Myocyte (in vitro differentiated cells): ENCODE measurements at regions not wholly inside any gene's neighbourhood (a gene's known extent, or its start where the extent isn't known, plus 50 kb on each side); places are given as distances from the start of the nearest gene placed in this dataset.
"Not testable (repeated sequence)": the region's sequence is repeated elsewhere in the genome, so short reads cannot be mapped to it uniquely, and the experiment has no call there.

Source experiments
- DNase-seq: peaks from one replicate; pipeline ENCODE4 v3.0.0-alpha.2; 2012; ENCODE audit warnings: low read depth

GRCh38 chr10:124324856-124325632 is 93.7 kb downstream of the OAT start:
- no peak for DNase-seq

DNA sequence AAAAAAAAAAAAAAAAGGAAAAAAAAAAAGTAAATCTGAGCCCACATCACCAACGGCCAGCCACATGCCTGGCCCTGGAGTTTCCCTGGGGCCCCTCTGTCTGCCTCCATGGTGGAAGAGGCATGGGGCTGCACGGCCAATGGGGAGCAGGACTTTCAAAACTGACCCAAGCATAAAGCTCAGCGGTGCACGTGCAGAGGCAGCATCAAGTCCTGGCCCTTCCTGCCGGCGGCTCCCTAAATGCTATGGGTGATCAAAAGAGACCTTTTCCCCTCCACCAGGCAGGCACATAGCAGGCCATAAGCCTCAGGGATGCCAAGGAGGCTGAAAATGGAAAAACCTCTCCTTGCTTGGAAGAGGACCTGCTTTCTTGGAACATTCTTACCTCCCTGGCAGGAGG is 94.3 kb downstream of the OAT start:
- no peak for DNase-seq

- DNase-seq = no peak
Measured at GRCh38 chr10:124323806-124324205, 94.9 kb downstream of the OAT start.

- peak; percentile 20 for DNase-seq
Measured at GRCh38 chr10:124323111-124323725, 95.5 kb downstream of the OAT start.

DNA sequence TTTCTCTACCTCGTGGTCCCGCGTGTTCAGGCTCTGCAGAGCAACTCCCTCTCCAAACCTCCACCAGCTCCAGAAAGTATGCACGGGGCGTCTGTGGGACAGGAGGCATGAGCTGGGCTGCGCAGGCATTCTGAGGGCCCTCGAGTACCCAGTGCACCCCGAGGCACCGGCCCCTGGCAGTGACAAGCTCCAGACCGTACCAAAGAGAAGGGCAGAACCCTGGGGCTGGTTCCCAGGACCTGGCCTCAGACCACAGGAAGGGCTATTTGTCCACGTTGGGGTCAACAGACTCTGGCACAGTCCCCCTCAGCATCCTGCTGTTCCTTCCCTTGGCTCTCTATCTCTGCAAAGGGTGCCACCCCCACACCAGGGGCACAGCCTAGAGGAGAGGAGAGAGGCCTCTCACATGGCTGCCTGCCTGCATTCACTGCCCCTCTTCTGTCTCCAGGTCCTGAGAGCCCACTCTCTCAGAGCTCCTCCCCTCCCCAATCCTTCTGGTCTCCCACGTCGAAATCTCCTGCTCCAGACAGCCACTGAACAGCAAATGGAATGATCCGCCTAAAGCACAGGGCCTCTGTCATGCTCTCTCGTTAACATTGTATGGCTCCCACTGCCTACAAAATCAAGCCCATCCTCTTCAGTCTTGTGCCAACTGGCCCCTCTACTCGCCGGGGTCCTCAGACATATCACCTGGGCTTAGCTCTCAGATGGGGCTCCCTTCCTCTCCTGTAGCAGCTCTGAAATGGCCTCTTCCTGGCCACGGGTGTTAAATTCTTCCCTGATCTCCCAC is 96.3 kb downstream of the OAT start:
- DNase-seq = no peak

DNA sequence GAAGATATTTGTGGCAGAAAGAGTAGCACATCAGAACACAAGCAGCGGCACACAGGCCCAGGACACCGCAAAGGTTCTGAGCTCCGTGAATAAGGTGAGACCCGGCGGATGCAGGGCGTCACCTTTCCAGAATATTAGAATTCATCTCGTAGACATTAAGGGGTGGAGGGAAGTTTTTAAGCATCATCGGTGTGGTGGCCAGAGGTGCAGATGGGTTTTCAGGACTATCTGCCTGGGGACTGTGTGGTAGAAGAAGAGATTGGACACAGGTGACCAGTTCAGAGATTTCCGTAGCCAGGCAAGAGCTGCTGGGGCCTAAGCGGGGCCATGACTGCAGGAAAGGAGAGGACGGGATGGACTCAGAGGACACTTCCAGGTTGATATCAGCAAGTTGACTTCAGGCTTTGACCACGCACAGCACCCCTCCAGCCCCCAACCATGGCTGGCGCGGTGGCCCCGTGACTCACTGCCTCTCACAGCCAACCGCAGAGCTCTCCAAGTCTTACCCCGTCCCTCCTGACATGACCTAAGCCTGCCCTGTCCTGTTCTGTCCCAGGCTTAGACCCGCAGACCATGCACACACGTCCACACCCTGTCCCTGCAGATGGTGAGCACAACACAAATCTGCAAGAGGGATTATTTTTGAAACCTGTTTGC is 97.2 kb downstream of the OAT start:
- no peak for DNase-seq

GRCh38 chr10:124320778-124321432 is 97.8 kb downstream of the OAT start:
- DNase-seq = no peak

GRCh38 chr10:124319926-124320391 is 98.8 kb downstream of the OAT start:
- DNase-seq = peak; percentile 95

GRCh38 chr10:124319520-124319919 is 99.2 kb downstream of the OAT start:
- DNase-seq = not testable (repeated sequence)

DNA sequence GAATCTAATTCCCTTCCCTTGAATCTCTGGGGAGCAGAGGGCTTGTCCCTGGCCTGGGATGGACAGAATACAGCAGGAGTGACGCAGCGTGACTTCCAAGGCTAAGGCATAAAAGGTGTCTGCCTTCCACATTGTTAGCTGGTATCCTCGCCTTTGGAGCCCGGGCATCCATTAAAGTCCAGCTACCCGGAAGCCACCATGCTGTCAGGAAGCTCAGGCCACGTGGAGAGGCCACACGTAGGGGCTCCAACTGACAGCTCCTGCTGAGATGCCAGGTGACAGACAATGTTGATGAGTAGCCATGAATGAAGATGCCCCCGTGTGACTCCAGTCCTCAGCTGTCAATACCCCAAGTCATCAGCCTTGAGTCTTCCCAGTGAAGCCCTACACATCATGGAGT is 99.9 kb downstream of the OAT start:
- DNase-seq = no peak

- no peak for DNase-seq
Measured at GRCh38 chr10:124318076-124318475, 100.6 kb downstream of the OAT start.

DNA sequence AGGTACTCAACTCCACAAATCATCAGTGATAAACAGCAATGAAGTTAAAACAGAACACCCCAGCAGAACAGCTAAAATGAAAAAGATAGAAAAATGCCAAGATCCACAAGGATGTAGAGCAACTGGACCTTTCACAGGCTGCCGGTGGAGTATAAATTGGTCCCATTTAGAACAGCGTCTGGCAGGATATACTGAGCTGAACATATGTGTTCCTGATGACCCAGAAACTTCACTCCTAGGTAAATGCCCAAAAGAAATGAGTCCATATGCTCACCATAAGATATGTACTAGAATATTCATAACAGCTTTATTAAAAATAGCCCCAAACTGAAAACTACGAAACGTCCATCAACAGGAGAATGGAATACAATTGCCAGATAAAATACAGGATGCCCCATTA is 102.4 kb downstream of the OAT start:
- DNase-seq = no peak

DNA sequence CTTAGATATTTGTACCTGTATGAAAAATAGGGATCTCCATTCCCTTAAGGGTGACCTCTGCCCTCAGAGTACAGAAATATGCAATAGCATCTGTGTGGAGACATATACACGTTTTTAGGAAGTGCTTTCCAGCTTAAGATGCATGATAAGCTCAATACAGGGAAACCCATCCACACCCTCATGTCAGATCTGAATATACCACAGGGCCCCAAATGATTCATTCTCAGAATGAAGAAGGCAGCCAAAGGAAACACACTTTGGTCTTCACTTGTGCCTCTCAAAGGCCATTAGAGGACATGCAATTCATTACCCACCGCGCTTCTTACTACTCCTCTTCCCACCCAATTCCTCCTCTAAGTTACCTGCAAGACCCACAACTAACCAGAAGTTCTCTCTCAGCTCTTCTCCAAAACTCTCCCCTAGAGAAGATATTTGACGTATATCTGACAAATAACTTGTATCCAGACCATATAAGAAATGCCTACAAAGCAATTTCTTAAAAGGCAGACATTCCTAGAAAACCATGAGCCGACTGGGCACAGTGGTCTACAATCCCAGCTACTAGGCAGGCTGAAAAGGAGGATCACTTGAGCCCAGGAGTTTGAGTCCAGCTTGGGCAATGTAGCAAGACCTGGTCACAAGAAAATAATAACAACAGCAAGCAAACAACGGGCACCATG is 103.0 kb downstream of the OAT start:
- peak; percentile 24 for DNase-seq

GRCh38 chr10:124313374-124313773 is 105.3 kb downstream of the OAT start:
- no peak for DNase-seq

DNA sequence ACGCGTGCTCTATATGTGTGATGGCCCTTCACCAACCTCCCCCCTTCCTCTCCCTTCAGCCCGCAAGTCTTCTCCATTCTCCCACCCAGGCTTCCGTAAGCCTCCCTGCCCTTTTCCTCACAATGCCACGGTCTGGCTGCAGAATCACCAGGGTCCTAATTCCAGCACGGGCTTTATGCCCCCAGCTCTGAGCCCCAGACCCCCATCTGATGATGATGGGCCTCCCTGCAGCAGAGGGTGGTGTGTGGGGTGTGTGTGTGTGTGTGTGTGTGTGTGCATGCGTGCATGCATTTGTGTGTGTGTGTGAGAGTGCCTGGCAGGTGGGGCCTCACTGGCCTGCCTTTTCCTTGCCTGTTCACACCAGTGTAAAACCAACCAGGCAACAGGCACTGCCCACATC is 109.9 kb downstream of the OAT start:
- DNase-seq = no peak

GRCh38 chr10:124308056-124308645 is 110.6 kb downstream of the OAT start:
- no peak for DNase-seq

GRCh38 chr10:124307591-124307990 is 111.1 kb downstream of the OAT start:
- DNase-seq = no peak

- no peak for DNase-seq
Measured at GRCh38 chr10:124306922-124307371, 111.8 kb downstream of the OAT start.

- DNase-seq = no peak
Measured at GRCh38 chr10:124306520-124306919, 112.2 kb downstream of the OAT start.

- no peak for DNase-seq
Measured at GRCh38 chr10:124305984-124306383, 112.7 kb downstream of the OAT start.
